SK-N-SH (cell line): ENCODE measurements at regions not wholly inside any gene's neighbourhood (a gene's known extent, or its start where the extent isn't known, plus 50 kb on each side); places are given as distances from the start of the nearest gene placed in this dataset.

ENCODE experiments used
- CHD2 ChIP-seq: fragments of 150-350 bp; IDR thresholded peaks from 2 replicates; pipeline ENCODE4 v1.6.1; 2018; ENCODE audit warnings: low read length; ENCODE audit not compliant: partially characterized antibody
- CTCF ChIP-seq: fragments of 200-600 bp; sonication (generic); IDR thresholded peaks from 2 replicates; pipeline ENCODE4 v1.6.1; 2017; ENCODE audit warnings: antibody characterized with exemption, mild to moderate bottlenecking, moderate library complexity
- EZH2phosphoT487 ChIP-seq: fragments of 200-600 bp; sonication (generic); IDR thresholded peaks from 2 replicates; pipeline ENCODE4 v1.6.1; 2017; ENCODE audit warnings: low read depth, mixed run types, mild to moderate bottlenecking, antibody characterized with exemption, moderate library complexity, borderline replicate concordance
- FOXM1 ChIP-seq: IDR thresholded peaks from 2 replicates; pipeline ENCODE4 v1.4.0; 2012; ENCODE audit warnings: low read depth, mild to moderate bottlenecking
- MAX ChIP-seq: IDR thresholded peaks from 2 replicates; pipeline ENCODE4 v1.4.0; 2012; ENCODE audit warnings: low read depth
- MXI1 ChIP-seq: IDR thresholded peaks from 2 replicates; pipeline ENCODE4 v1.6.1; 2012; ENCODE audit warnings: mild to moderate bottlenecking, low read depth, low read length, improper control_type of control experiment
- POLR2AphosphoS5 ChIP-seq: IDR thresholded peaks from 2 replicates; pipeline ENCODE4 v1.6.1; 2012; ENCODE audit warnings: low read depth, low read length
- REST ChIP-seq: IDR thresholded peaks from 2 replicates; pipeline ENCODE4 v1.6.1; 2012; ENCODE audit warnings: mild to moderate bottlenecking, low read depth, low read length, moderate library complexity
- SMC3 ChIP-seq: IDR thresholded peaks from 2 replicates; pipeline ENCODE4 v1.6.1; 2012; ENCODE audit warnings: low read depth, low read length, improper control_type of control experiment
- TAF1 ChIP-seq: IDR thresholded peaks from 2 replicates; pipeline ENCODE4 v1.6.1; 2012; ENCODE audit warnings: low read depth, mild to moderate bottlenecking, low read length, moderate library complexity, borderline replicate concordance
- USF2 ChIP-seq: fragments of 150-350 bp; IDR thresholded peaks from 2 replicates; pipeline ENCODE4 v1.6.1; 2017; ENCODE audit warnings: antibody characterized with exemption, low read length, low read depth, borderline replicate concordance

DNA sequence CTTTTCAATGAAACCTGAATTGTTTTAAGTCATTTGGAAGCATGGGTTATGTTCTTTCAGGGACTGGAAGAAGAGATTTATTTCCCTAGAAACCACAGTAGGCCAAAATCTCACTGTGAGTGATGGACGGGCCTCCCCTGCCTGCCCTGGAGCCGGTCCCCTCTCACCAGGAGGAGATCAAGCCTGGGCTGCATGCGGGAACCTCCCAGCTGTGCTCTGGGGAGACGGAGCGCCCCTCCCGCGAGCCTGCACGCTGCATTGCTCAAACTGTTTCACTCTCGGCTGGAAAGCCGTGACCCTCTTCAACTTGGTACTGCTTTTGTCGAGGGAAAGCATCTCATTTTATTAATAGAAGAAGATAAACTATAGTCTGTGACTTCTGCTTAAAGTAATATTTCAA is 85.4 kb downstream of the IRX2 start:
- no peak for TF ChIP-seq CTCF
- no peak for TF ChIP-seq USF2
- TF ChIP-seq POLR2AphosphoS5, result no peak
- TF ChIP-seq FOXM1, result no peak
- no peak for TF ChIP-seq SMC3
- TF ChIP-seq MXI1, result no peak
- TF ChIP-seq TAF1, result no peak
- no peak for TF ChIP-seq EZH2phosphoT487
- no peak for TF ChIP-seq CHD2
- TF ChIP-seq REST, result no peak
- TF ChIP-seq MAX, result no peak
